HG03520 (cell line): ENCODE measurements at regions not wholly inside any gene's neighbourhood (a gene's known extent, or its start where the extent isn't known, plus 50 kb on each side); places are given as distances from the start of the nearest gene placed in this dataset.
"Not testable (repeated sequence)": the region's sequence is repeated elsewhere in the genome, so short reads cannot be mapped to it uniquely, and the experiment has no call there.

Source experiments
- ATAC-seq: cut with Tn5 transposase; IDR thresholded peaks from one replicate; pipeline ENCODE4 v1.9.1; 2021; ENCODE audit warnings: mild to moderate bottlenecking, moderate library complexity; ENCODE audit not compliant: unreplicated experiment

- ATAC-seq: no peak
Measured at GRCh38 chr1:83058327-83058726, 940.6 kb downstream of the TTLL7 start.

GRCh38 chr1:83055391-83056170 lies 943.4 kb downstream of the TTLL7 start:
- ATAC-seq: no peak

- no peak for ATAC-seq
Measured at GRCh38 chr1:83053446-83053845, 945.5 kb downstream of the TTLL7 start.

- ATAC-seq: no peak
Measured at GRCh38 chr1:83052865-83053264, 946.1 kb downstream of the TTLL7 start.

GRCh38 chr1:83051053-83051452 lies 947.9 kb downstream of the TTLL7 start:
- not testable (repeated sequence) for ATAC-seq

- ATAC-seq: no peak
Measured at GRCh38 chr1:83043244-83043643, 955.7 kb downstream of the TTLL7 start.

- ATAC-seq: not testable (repeated sequence)
Measured at GRCh38 chr1:83039091-83039490, 959.8 kb downstream of the TTLL7 start.

- no peak for ATAC-seq
Measured at GRCh38 chr1:83034851-83035250, 964.1 kb downstream of the TTLL7 start.

- ATAC-seq: no peak
Measured at GRCh38 chr1:83033682-83034081, 965.2 kb downstream of the TTLL7 start.

- ATAC-seq: no peak
Measured at GRCh38 chr1:83029916-83030315, 969.0 kb downstream of the TTLL7 start.

GRCh38 chr1:83029050-83029449 lies 969.9 kb downstream of the TTLL7 start:
- ATAC-seq: no peak

GRCh38 chr1:83028467-83028866 lies 970.5 kb downstream of the TTLL7 start:
- ATAC-seq: no peak

- ATAC-seq: no peak
Measured at GRCh38 chr1:83027511-83027910, 971.4 kb downstream of the TTLL7 start.

GRCh38 chr1:83026745-83027144 lies 972.2 kb downstream of the TTLL7 start:
- no peak for ATAC-seq

GRCh38 chr1:83024251-83024767 lies 974.6 kb downstream of the TTLL7 start:
- no peak for ATAC-seq

GRCh38 chr1:83023212-83023611 lies 975.7 kb downstream of the TTLL7 start:
- ATAC-seq: no peak

- no peak for ATAC-seq
Measured at GRCh38 chr1:83022206-83022605, 976.7 kb downstream of the TTLL7 start.

- no peak for ATAC-seq
Measured at GRCh38 chr1:83017701-83018100, 981.2 kb downstream of the TTLL7 start.

- no peak for ATAC-seq
Measured at GRCh38 chr1:83017276-83017675, 981.7 kb downstream of the TTLL7 start.

- no peak for ATAC-seq
Measured at GRCh38 chr1:83016354-83016849, 982.5 kb downstream of the TTLL7 start.

GRCh38 chr1:83015163-83015562 lies 983.8 kb downstream of the TTLL7 start:
- no peak for ATAC-seq

GRCh38 chr1:83012950-83013349 lies 986.0 kb downstream of the TTLL7 start:
- ATAC-seq: no peak

GRCh38 chr1:83011265-83011664 lies 987.7 kb downstream of the TTLL7 start:
- no peak for ATAC-seq
